Activated CD8-positive, alpha-beta memory T cell treated with anti-CD3 and anti-CD28 coated beads, Interleukin-2, amount 10 ng/mL, durations not matched to agents 7 days and 5 days (primary cell): ENCODE measurements at regions not wholly inside any gene's neighbourhood (a gene's known extent, or its start where the extent isn't known, plus 50 kb on each side); places are given as distances from the start of the nearest gene placed in this dataset.
"Not testable (repeated sequence)": the region's sequence is repeated elsewhere in the genome, so short reads cannot be mapped to it uniquely, and the experiment has no call there.

ENCODE experiments used
- ATAC-seq: fragments of 150-1000 bp; cut with Tn5 transposase; one replicate; pipeline ENCODE4 v1.10.0; 2021; ENCODE audit warnings: moderate library complexity
- CTCF ChIA-PET: fragments of 350-600 bp; sonication (Branson Sonifier 250); formaldehyde crosslinking; loops from one replicate; lab custom pipeline; 2021; ENCODE audit warnings: antibody characterized with exemption; lab: Charles Lee
- DNase-seq: peaks from one replicate; pipeline ENCODE4 v3.0.0-alpha.2; 2020
- H3K27ac Mint-ChIP-seq: one replicate; pipeline ENCODE4 v1.8.0; 2021; ENCODE audit warnings: mild to moderate bottlenecking, mixed read lengths
- H3K27me3 Mint-ChIP-seq: one replicate; pipeline ENCODE4 v1.8.0; 2021; ENCODE audit warnings: mixed read lengths
- H3K36me3 Mint-ChIP-seq: one replicate; pipeline ENCODE4 v1.8.0; 2021; ENCODE audit warnings: mild to moderate bottlenecking, mixed read lengths
- H3K4me1 Mint-ChIP-seq: one replicate; pipeline ENCODE4 v1.8.0; 2021; ENCODE audit warnings: mixed read lengths
- H3K4me3 Mint-ChIP-seq: one replicate; pipeline ENCODE4 v1.8.0; 2021; ENCODE audit warnings: mild to moderate bottlenecking, moderate library complexity, mixed read lengths
- H3K9me3 Mint-ChIP-seq: one replicate; pipeline ENCODE4 v1.8.0; 2022; ENCODE audit warnings: low read depth, mixed read lengths

- no peak overlapping the region for H3K4me3 Mint-ChIP-seq
- H3K27me3 Mint-ChIP-seq: no peaks in the 10 kb centered on the region
- CTCF ChIA-PET: no interaction called here
- peaks cover 2% of the 10 kb centered on the region for H3K9me3 Mint-ChIP-seq
- DNase-seq: no peak
- no peaks in the 10 kb centered on the region for H3K4me1 Mint-ChIP-seq
- H3K27ac Mint-ChIP-seq: no peak overlapping the region
- H3K36me3 Mint-ChIP-seq: no peaks in the 10 kb centered on the region
- no peak for ATAC-seq
Measured at GRCh38 chr3:163562625-163563024, 1515.7 kb downstream of the SI start.

GRCh38 chr3:163561151-163561550 lies 1517.1 kb downstream of the SI start:
- H3K27me3 Mint-ChIP-seq: no peaks in the 10 kb centered on the region
- H3K9me3 Mint-ChIP-seq: peaks cover 2% of the 10 kb centered on the region
- CTCF ChIA-PET: no interaction called here
- H3K4me1 Mint-ChIP-seq: no peaks in the 10 kb centered on the region
- no peaks in the 10 kb centered on the region for H3K36me3 Mint-ChIP-seq
- ATAC-seq (no peak), DNase-seq (no peak)
- no peak overlapping the region for H3K4me3 Mint-ChIP-seq
- no peak overlapping the region for H3K27ac Mint-ChIP-seq

DNA sequence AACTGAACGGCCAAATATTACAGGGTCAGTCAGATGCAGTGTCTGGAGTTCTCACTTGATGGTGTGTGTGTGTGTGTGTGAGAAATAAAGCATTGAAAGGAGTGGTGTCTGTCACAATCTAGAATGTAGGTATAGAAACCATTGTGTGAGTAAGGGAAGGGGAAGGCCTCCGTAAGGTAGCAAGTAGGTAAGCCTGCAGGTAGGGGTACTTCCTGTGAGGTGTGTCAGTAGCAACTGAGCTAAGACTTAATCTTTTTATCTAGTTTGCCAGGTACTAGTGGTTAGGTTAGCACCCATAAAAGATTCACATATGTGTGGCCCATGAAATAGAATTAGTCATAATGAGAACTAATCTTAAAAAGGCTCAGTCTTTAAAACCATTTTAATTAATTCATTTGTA lies 1517.8 kb downstream of the SI start:
- CTCF ChIA-PET: no interaction called here
- Mint-ChIP-seq H3K9me3 (peaks cover 2% of the 10 kb centered on the region), H3K27ac (no peak overlapping the region), H3K4me1 (no peaks in the 10 kb centered on the region), H3K4me3 (no peak overlapping the region), H3K36me3 (no peaks in the 10 kb centered on the region), H3K27me3 (no peaks in the 10 kb centered on the region)
- ATAC-seq (no peak), DNase-seq (no peak)

- Mint-ChIP-seq H3K27me3 (no peaks in the 10 kb centered on the region), H3K36me3 (no peaks in the 10 kb centered on the region), H3K9me3 (peaks cover 2% of the 10 kb centered on the region), H3K4me1 (no peaks in the 10 kb centered on the region), H3K27ac (no peak overlapping the region), H3K4me3 (no peak overlapping the region)
- ATAC-seq (no peak), DNase-seq (no peak)
- CTCF ChIA-PET: no interaction called here
Measured at GRCh38 chr3:163556813-163557523, 1521.3 kb downstream of the SI start.

- DNase-seq (no peak), ATAC-seq (no peak)
- Mint-ChIP-seq H3K9me3 (peaks cover 2% of the 10 kb centered on the region), H3K27me3 (no peaks in the 10 kb centered on the region), H3K36me3 (no peaks in the 10 kb centered on the region), H3K27ac (no peak overlapping the region), H3K4me1 (no peaks in the 10 kb centered on the region), H3K4me3 (no peak overlapping the region)
- CTCF ChIA-PET: no interaction called here
Measured at GRCh38 chr3:163555918-163556317, 1522.4 kb downstream of the SI start.

DNA sequence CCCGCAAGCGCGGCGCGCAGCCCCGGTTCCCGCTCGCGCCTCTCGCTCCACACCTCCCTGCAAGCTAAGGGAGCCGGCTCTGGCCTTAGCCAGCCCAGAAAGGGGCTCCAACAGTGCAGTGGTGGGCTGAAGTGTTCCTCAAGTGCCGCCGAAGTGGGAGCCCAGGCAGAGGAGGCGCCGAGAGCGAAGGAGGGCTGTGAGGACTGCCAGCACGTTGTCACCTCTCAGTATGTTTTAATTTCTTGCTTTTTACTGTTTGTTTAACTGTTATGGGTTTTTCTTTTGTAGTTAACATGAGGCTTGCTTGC lies 1525.7 kb downstream of the SI start:
- H3K9me3 Mint-ChIP-seq: peaks cover 2% of the 10 kb centered on the region
- DNase-seq (no peak), ATAC-seq (no peak)
- H3K27me3 Mint-ChIP-seq: no peaks in the 10 kb centered on the region
- H3K4me1 Mint-ChIP-seq: no peaks in the 10 kb centered on the region
- no peak overlapping the region for H3K4me3 Mint-ChIP-seq
- CTCF ChIA-PET: no interaction called here
- no peak overlapping the region for H3K27ac Mint-ChIP-seq
- no peaks in the 10 kb centered on the region for H3K36me3 Mint-ChIP-seq

DNA sequence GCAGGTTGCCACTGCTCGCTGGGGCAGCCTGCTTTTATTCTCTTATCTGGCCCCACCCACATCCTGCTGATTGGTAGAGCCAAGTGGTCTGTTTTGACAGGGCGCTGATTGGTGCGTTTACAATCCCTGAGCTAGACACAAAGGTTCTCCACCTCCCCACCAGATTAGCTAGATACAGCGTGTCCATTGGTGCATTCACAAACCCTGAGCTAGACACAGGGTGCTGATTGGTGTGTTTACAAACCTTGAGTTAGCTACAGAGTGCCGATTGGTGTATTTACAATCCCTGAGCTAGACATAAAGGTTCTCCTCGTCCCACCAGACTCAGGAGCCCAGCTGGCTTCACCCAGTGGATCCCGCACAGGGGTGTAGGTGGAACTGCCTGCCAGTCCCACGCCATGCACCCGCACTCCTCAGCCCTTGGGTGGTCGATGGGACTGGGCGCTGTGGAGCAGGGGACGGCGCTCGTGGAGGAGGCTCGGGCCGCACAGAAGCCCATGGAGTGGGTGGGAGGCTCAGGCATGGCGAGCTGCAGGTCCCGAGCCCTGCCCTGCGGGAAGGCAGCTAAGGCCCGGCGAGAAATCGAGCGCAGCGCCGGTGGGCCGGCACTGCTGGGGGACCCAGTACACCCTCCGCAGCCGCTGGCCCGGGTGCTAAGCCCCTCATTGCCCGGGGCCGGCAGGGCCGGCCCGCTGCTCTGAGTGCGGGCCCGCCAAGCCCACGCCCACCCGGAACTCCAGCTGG lies 1526.2 kb downstream of the SI start:
- H3K9me3 Mint-ChIP-seq, DNase-seq, H3K36me3 Mint-ChIP-seq, H3K27ac Mint-ChIP-seq, ATAC-seq, CTCF ChIA-PET, H3K27me3 Mint-ChIP-seq, H3K4me1 Mint-ChIP-seq, H3K4me3 Mint-ChIP-seq: not testable (repeated sequence)

- Mint-ChIP-seq H3K27ac (no peak overlapping the region), H3K9me3 (peaks cover 7% of the 10 kb centered on the region), H3K4me3 (no peak overlapping the region), H3K27me3 (no peaks in the 10 kb centered on the region), H3K4me1 (no peaks in the 10 kb centered on the region), H3K36me3 (no peaks in the 10 kb centered on the region)
- no peak for DNase-seq
- CTCF ChIA-PET: no interaction called here
- ATAC-seq: no peak
Measured at GRCh38 chr3:163548015-163548414, 1530.3 kb downstream of the SI start.

DNA sequence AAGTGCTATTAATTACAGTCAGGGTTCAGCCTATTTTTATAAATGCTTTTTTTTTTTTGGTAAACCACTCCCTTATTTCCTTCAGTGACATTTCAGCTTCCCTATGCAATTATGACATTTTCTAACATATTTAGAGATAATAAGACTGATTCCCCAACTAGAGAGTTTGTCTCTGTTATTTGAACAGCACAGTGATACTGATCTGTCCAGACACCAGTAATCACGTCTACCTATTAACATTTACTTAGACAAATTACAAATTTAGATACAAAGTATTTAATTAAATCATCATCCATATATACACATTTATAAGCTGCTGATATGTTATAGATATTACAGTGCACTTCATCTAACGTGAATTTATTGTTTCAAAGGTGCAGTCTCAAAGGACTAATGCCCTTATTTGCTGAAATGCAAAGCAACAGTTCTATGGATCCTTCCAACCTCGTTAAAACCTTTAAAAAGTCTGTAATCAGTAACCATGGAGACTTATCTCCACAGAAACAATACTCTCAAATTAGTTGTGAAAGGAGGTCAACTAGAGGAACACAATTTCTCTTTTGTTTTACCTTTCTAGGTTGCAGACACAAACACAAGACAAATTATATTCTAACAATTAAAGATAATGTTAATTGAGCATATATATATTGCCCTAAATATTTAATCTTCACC lies 1531.1 kb downstream of the SI start:
- Mint-ChIP-seq H3K4me1 (no peaks in the 10 kb centered on the region), H3K4me3 (no peak overlapping the region), H3K27me3 (no peaks in the 10 kb centered on the region), H3K36me3 (no peaks in the 10 kb centered on the region), H3K27ac (no peak overlapping the region), H3K9me3 (peaks cover 7% of the 10 kb centered on the region)
- DNase-seq: no peak
- CTCF ChIA-PET: no interaction called here
- no peak for ATAC-seq

DNA sequence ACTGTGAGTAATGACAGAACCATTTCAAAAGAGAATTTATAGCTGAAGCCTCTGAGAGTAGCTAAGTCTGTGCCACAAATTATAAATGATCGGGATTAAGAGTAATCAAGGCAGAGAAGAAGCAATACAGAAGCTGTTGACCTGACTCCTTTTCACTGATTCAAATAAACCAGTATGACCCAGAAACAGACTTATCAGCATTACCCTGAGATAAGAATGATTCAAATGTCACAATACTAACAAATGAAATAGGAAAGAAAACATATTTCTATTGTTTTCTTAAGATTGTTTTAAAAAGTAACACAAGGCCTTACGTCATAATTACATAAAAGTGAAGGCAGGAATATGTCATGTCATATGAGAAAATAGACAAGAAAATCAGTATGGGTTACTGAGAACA lies 1534.6 kb downstream of the SI start:
- CTCF ChIA-PET: no interaction called here
- no peak for ATAC-seq
- Mint-ChIP-seq H3K36me3 (no peaks in the 10 kb centered on the region), H3K4me1 (no peaks in the 10 kb centered on the region), H3K27ac (no peak overlapping the region), H3K9me3 (peaks cover 4% of the 10 kb centered on the region), H3K27me3 (no peaks in the 10 kb centered on the region), H3K4me3 (no peak overlapping the region)
- DNase-seq: no peak

DNA sequence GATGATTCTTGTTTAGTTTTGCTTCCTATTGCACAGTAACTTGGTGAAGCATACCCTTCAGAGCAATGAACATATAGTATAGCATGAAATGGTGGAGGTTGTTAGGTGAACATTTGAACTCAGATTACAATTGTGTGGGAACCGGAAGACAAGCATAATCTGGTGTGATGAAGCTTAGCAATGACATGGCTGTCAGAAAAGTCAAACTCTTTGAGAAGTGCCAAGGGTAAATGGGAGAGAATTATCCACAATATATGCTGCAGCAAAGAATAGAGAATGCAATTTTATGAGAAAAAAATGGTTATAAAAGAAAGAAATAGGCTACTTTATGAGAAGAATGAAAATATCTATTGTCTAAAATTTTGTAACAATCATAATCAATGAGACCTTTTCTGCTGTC lies 1536.7 kb downstream of the SI start:
- DNase-seq (no peak), ATAC-seq (no peak)
- no peaks in the 10 kb centered on the region for H3K27me3 Mint-ChIP-seq
- no peaks in the 10 kb centered on the region for H3K4me1 Mint-ChIP-seq
- peaks cover 7% of the 10 kb centered on the region for H3K9me3 Mint-ChIP-seq
- H3K36me3 Mint-ChIP-seq: no peaks in the 10 kb centered on the region
- CTCF ChIA-PET: no interaction called here
- no peak overlapping the region for H3K4me3 Mint-ChIP-seq
- no peak overlapping the region for H3K27ac Mint-ChIP-seq

DNA sequence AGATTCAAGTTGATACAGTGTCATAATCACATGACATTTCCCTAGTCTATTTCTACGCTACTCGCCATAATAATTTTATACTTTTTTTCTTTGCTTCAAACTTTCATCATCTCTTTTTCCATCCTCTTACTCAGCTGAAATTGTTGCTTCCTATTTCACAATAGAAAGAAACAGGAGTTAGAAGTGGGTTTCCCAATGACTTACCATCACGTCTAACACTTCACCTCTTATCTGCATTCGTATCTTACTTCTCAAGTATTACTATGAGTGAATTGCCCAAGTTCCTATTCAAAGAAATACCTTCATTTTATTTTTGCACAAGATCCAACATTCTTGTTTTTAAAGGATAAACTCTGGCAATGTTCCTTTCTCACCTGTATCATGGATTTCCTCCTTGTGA lies 1539.9 kb downstream of the SI start:
- CTCF ChIA-PET: no interaction called here
- H3K4me3 Mint-ChIP-seq: no peak overlapping the region
- H3K36me3 Mint-ChIP-seq: no peaks in the 10 kb centered on the region
- no peaks in the 10 kb centered on the region for H3K4me1 Mint-ChIP-seq
- peaks cover 3% of the 10 kb centered on the region for H3K9me3 Mint-ChIP-seq
- no peak for DNase-seq
- H3K27me3 Mint-ChIP-seq: no peaks in the 10 kb centered on the region
- no peak for ATAC-seq
- H3K27ac Mint-ChIP-seq: no peak overlapping the region

DNA sequence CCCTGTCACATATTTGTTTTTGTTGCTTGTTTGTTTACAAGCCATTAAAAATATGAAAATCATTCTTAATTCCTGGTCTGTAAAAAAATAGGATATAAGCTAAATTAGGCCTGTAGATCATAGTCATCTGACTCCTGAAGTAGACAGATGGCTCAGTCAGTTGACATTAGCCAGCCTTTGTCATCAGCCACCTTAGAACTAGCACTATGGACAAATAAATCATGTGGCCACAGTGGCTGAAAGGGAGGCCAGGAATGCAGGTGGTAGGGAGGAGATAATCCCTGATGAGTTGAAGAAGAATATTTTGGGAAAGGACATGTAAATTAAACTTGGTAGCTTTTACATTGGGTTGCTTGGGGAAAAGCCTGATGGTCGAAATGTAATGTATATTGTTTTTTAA lies 1544.9 kb downstream of the SI start:
- CTCF ChIA-PET: no interaction called here
- H3K27me3 Mint-ChIP-seq: no peaks in the 10 kb centered on the region

DNA sequence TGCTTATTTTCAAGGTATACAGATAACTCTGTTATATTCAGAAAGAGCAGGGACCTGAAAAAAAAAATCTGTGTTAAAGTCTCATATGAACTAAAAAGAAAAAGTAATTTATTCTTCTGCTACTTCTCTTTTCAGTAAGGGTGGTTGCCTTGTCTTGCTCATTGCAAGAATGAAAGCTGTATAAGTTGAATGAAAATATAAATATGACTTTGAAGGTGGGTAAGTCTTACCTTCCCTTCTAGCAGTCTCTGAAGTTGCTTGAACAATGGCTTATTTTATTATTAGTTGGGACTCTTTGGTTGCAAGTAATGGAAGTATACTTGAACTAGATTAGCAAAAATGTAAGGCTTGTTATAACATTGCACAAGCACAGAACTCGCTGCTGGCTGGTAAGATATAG lies 1554.9 kb downstream of the SI start:
- Mint-ChIP-seq H3K36me3 (no peaks in the 10 kb centered on the region), H3K27ac (no peak overlapping the region), H3K9me3 (peaks cover 3% of the 10 kb centered on the region), H3K4me3 (no peak overlapping the region), H3K4me1 (no peaks in the 10 kb centered on the region), H3K27me3 (no peaks in the 10 kb centered on the region)
- DNase-seq (no peak), ATAC-seq (no peak)
- CTCF ChIA-PET: no interaction called here

More for the DNA sequence above, 1544.9 kb downstream of the SI start:
- no peak overlapping the region for H3K4me3 Mint-ChIP-seq
- peaks cover 5% of the 10 kb centered on the region for H3K9me3 Mint-ChIP-seq
- H3K36me3 Mint-ChIP-seq: no peaks in the 10 kb centered on the region
- H3K27ac Mint-ChIP-seq: no peak overlapping the region
- DNase-seq: no peak
- no peaks in the 10 kb centered on the region for H3K4me1 Mint-ChIP-seq
- no peak for ATAC-seq
